HEK293 (cell line): ENCODE measurements at regions not wholly inside any gene's neighbourhood (a gene's known extent, or its start where the extent isn't known, plus 50 kb on each side); places are given as distances from the start of the nearest gene placed in this dataset.

Experiments
- CTCF ChIA-PET: fragments of 350-600 bp; formaldehyde crosslinking; extraction: SDS; loops from one replicate; lab custom pipeline; 2021; ENCODE audit warnings: antibody characterized with exemption; lab: Yijun Ruan, JAX
- POLR2A ChIA-PET: fragments of 300-600 bp; formaldehyde crosslinking; extraction: SDS; loops from one replicate; lab custom pipeline; 2020; ENCODE audit warnings: antibody characterized with exemption, inconsistent platforms; lab: Yijun Ruan, JAX
- H3K27ac ChIP-seq: fragments of 200-500 bp; sonication (Bioruptor generic); 2 replicates; pipeline ENCODE4 v1.5.1; 2014; ENCODE audit warnings: low read depth, low read length, control low read depth, inconsistent platforms; ENCODE audit errors: extremely low read depth
- H3K36me3 ChIP-seq, 2 experiments: fragments of 200-500 bp in 1 of 2; sonication (Bioruptor generic) in 1 of 2; 1 replicate in 1 of 2; 2 replicates in 1 of 2; pipeline ENCODE4 v1.5.1; 2014 to 2017; ENCODE audit warnings: inconsistent platforms in 2 of 2, low read length in 2 of 2; ENCODE audit not compliant: control insufficient read depth in 2 of 2, insufficient read depth in 1 of 2
- H3K4me1 ChIP-seq: fragments of 200-500 bp; sonication (Bioruptor generic); 2 replicates; pipeline ENCODE4 v1.5.1; 2014; ENCODE audit warnings: mild to moderate bottlenecking, low read length, inconsistent platforms; ENCODE audit not compliant: control insufficient read depth, insufficient read depth
- H3K4me3 ChIP-seq: 2 replicates; pipeline ENCODE4 v1.5.1; 2011; ENCODE audit warnings: low read depth, mild to moderate bottlenecking, control low read depth, low read length, moderate library complexity
- H3K9me3 ChIP-seq: fragments of 200-500 bp; sonication (Bioruptor generic); 2 replicates; pipeline ENCODE4 v1.5.1; 2014; ENCODE audit warnings: low read depth, low read length, inconsistent platforms; ENCODE audit not compliant: control insufficient read depth, insufficient read depth
- KLF16 ChIP-seq: fragments of 450-650 bp; formaldehyde crosslinking; IDR thresholded peaks from 2 replicates; pipeline ENCODE4 v1.5.1; 2017; ENCODE audit warnings: missing biosample characterization, missing genetic modification characterization
- KLF9 ChIP-seq: fragments of 450-650 bp; formaldehyde crosslinking; IDR thresholded peaks from 2 replicates; pipeline ENCODE4 v1.5.1; 2016; ENCODE audit warnings: missing biosample characterization, missing genetic modification characterization, low read depth
- SP7 ChIP-seq: fragments of 450-650 bp; formaldehyde crosslinking; IDR thresholded peaks from 2 replicates; pipeline ENCODE4 v1.5.1; 2016; ENCODE audit warnings: missing biosample characterization, missing genetic modification characterization
- ZNF19 ChIP-seq: fragments of 450-650 bp; formaldehyde crosslinking; IDR thresholded peaks from 2 replicates; pipeline ENCODE4; 2016; ENCODE audit warnings: missing biosample characterization, missing genetic modification characterization, low read depth
- ZNF24 ChIP-seq: fragments of 450-650 bp; formaldehyde crosslinking; IDR thresholded peaks from 2 replicates; pipeline ENCODE4 v1.5.1; 2016; ENCODE audit warnings: missing biosample characterization, missing genetic modification characterization
- ZNF248 ChIP-seq: fragments of 450-650 bp; formaldehyde crosslinking; IDR thresholded peaks from 2 replicates; pipeline ENCODE4 v1.5.1; 2017; ENCODE audit warnings: missing biosample characterization, missing genetic modification characterization
- ZNF302 ChIP-seq: fragments of 450-650 bp; formaldehyde crosslinking; IDR thresholded peaks from 2 replicates; pipeline ENCODE4 v1.5.1; 2016; ENCODE audit warnings: missing biosample characterization, missing genetic modification characterization, low read depth
- ZNF37A ChIP-seq: fragments of 450-650 bp; IDR thresholded peaks from 2 replicates; pipeline ENCODE4 v1.5.1; 2018; ENCODE audit warnings: missing biosample characterization, missing genetic modification characterization
- ZNF433 ChIP-seq: fragments of 450-650 bp; formaldehyde crosslinking; IDR thresholded peaks from 2 replicates; pipeline ENCODE4 v1.5.1; 2016; ENCODE audit warnings: missing biosample characterization, missing genetic modification characterization, low read depth
- ZNF521 ChIP-seq: fragments of 450-650 bp; formaldehyde crosslinking; IDR thresholded peaks from 2 replicates; pipeline ENCODE4 v1.5.1; 2017; ENCODE audit warnings: missing biosample characterization, mild to moderate bottlenecking, missing genetic modification characterization
- ZNF530 ChIP-seq: fragments of 450-650 bp; formaldehyde crosslinking; IDR thresholded peaks from 2 replicates; pipeline ENCODE4 v1.5.1; 2016; ENCODE audit warnings: low read depth, missing biosample characterization, missing genetic modification characterization
- ZNF549 ChIP-seq: fragments of 450-650 bp; IDR thresholded peaks from 2 replicates; pipeline ENCODE4 v1.5.1; 2018; ENCODE audit warnings: missing biosample characterization, missing genetic modification characterization, mild to moderate bottlenecking, inconsistent platforms, moderate library complexity
- ZNF596 ChIP-seq: fragments of 450-650 bp; IDR thresholded peaks from 2 replicates; pipeline ENCODE4 v1.5.0; 2018; ENCODE audit warnings: missing biosample characterization, mild to moderate bottlenecking, missing genetic modification characterization, moderate library complexity
- ZNF600 ChIP-seq: fragments of 450-650 bp; formaldehyde crosslinking; IDR thresholded peaks from 2 replicates; pipeline ENCODE4 v1.5.1; 2016; ENCODE audit warnings: missing biosample characterization, missing genetic modification characterization
- ZNF624 ChIP-seq: fragments of 450-650 bp; formaldehyde crosslinking; IDR thresholded peaks from 2 replicates; pipeline ENCODE4 v1.5.1; 2017; ENCODE audit warnings: missing biosample characterization, missing genetic modification characterization
- ZNF664 ChIP-seq: fragments of 450-650 bp; formaldehyde crosslinking; IDR thresholded peaks from 2 replicates; pipeline ENCODE4 v1.5.1; 2016; ENCODE audit warnings: missing biosample characterization, missing genetic modification characterization
- ZNF777 ChIP-seq: fragments of 450-650 bp; formaldehyde crosslinking; IDR thresholded peaks from 2 replicates; pipeline ENCODE4 v1.5.1; 2017; ENCODE audit warnings: missing biosample characterization, missing genetic modification characterization, borderline replicate concordance
- ZNF792 ChIP-seq: fragments of 450-650 bp; formaldehyde crosslinking; IDR thresholded peaks from 2 replicates; pipeline ENCODE4 v1.5.1; 2016; ENCODE audit warnings: missing biosample characterization, missing genetic modification characterization
- TF ChIP-seq, protein P1 (sequence below): fragments of 450-650 bp; IDR thresholded peaks from 2 replicates; pipeline ENCODE4 v1.5.1; 2018; ENCODE audit warnings: missing biosample characterization, missing genetic modification characterization
- TF ChIP-seq, protein P2 (sequence below): fragments of 450-650 bp; formaldehyde crosslinking; IDR thresholded peaks from 2 replicates; pipeline ENCODE4 v1.5.1; 2016; ENCODE audit warnings: missing biosample characterization, missing genetic modification characterization, borderline replicate concordance
- TF ChIP-seq, protein P3 (sequence below): fragments of 450-650 bp; formaldehyde crosslinking; IDR thresholded peaks from 2 replicates; pipeline ENCODE4 v1.5.1; 2016; ENCODE audit warnings: missing biosample characterization, missing genetic modification characterization
- TF ChIP-seq, protein P4 (sequence below): fragments of 450-650 bp; IDR thresholded peaks from 2 replicates; pipeline ENCODE4 v1.5.1; 2018; ENCODE audit warnings: missing biosample characterization, mild to moderate bottlenecking, missing genetic modification characterization
- TF ChIP-seq, protein P5 (sequence below): fragments of 450-650 bp; formaldehyde crosslinking; IDR thresholded peaks from 2 replicates; pipeline ENCODE4 v1.5.1; 2017; ENCODE audit warnings: missing biosample characterization, missing genetic modification characterization
- TF ChIP-seq, protein P6 (sequence below): fragments of 450-650 bp; formaldehyde crosslinking; IDR thresholded peaks from 2 replicates; pipeline ENCODE4 v1.5.1; 2016; ENCODE audit warnings: missing biosample characterization, missing genetic modification characterization

DNA sequence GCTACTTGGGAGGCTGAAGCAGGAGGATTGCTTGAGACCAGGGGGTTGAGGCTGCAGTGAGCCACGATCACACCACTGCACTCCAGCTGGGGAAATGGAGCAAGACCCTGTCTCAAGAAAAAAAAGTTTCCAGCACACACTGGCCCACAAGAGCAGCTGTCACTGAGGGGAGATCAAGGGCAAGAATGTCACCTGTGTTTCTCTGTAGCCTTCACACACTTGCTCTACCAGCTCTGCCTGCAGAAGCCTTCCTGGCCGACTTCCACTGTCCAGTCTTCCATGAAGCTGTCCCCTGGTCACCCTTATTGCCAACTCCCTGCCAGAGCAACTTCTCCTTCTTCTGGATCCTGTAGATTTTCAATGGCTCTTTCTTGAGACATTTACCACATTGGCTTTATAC lies 158.0 kb downstream of the KCTD15 start:
- Histone ChIP-seq H3K36me3 (no peaks in the 10 kb centered on the region), H3K9me3 (no peaks in the 10 kb centered on the region), H3K27ac (no peak overlapping the region), H3K4me1 (no peaks in the 10 kb centered on the region), H3K4me3 (no peak overlapping the region)
- ChIA-PET CTCF (interaction anchor here (1.0 to 2.3 kb wide), 3 partner anchors 20 to 177 kb away, joined by 3 to 6 read pairs (median 4); no protein-coding TSS in a partner anchor), POLR2A (no interaction called here)
- TF ChIP-seq ZNF624 (tag by site-specific recombination) = no peak
- no peak for TF ChIP-seq ZNF792
- TF ChIP-seq ZNF19 (tag by site-specific recombination) = no peak
- no peak for TF ChIP-seq KLF9
- no peak for TF ChIP-seq ZNF549 (tag by site-specific recombination)
- TF ChIP-seq ZNF248 (tag by site-specific recombination) = no peak
- TF ChIP-seq ZNF664 (tag by site-specific recombination) = no peak
- TF ChIP-seq, protein P1, sequence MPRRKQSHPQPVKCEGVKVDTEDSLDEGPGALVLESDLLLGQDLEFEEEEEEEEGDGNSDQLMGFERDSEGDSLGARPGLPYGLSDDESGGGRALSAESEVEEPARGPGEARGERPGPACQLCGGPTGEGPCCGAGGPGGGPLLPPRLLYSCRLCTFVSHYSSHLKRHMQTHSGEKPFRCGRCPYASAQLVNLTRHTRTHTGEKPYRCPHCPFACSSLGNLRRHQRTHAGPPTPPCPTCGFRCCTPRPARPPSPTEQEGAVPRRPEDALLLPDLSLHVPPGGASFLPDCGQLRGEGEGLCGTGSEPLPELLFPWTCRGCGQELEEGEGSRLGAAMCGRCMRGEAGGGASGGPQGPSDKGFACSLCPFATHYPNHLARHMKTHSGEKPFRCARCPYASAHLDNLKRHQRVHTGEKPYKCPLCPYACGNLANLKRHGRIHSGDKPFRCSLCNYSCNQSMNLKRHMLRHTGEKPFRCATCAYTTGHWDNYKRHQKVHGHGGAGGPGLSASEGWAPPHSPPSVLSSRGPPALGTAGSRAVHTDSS = no peak
- TF ChIP-seq, protein P2, sequence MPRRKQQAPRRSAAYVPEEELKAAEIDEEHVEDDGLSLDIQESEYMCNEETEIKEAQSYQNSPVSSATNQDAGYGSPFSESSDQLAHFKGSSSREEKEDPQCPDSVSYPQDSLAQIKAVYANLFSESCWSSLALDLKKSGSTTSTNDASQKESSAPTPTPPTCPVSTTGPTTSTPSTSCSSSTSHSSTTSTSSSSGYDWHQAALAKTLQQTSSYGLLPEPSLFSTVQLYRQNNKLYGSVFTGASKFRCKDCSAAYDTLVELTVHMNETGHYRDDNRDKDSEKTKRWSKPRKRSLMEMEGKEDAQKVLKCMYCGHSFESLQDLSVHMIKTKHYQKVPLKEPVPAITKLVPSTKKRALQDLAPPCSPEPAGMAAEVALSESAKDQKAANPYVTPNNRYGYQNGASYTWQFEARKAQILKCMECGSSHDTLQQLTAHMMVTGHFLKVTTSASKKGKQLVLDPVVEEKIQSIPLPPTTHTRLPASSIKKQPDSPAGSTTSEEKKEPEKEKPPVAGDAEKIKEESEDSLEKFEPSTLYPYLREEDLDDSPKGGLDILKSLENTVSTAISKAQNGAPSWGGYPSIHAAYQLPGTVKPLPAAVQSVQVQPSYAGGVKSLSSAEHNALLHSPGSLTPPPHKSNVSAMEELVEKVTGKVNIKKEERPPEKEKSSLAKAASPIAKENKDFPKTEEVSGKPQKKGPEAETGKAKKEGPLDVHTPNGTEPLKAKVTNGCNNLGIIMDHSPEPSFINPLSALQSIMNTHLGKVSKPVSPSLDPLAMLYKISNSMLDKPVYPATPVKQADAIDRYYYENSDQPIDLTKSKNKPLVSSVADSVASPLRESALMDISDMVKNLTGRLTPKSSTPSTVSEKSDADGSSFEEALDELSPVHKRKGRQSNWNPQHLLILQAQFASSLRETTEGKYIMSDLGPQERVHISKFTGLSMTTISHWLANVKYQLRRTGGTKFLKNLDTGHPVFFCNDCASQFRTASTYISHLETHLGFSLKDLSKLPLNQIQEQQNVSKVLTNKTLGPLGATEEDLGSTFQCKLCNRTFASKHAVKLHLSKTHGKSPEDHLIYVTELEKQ (tag by site-specific recombination) = no peak
- no peak for TF ChIP-seq KLF16 (tag by site-specific recombination)
- no peak for TF ChIP-seq ZNF433 (tag by site-specific recombination)
- no peak for TF ChIP-seq SP7
- TF ChIP-seq, protein P3, sequence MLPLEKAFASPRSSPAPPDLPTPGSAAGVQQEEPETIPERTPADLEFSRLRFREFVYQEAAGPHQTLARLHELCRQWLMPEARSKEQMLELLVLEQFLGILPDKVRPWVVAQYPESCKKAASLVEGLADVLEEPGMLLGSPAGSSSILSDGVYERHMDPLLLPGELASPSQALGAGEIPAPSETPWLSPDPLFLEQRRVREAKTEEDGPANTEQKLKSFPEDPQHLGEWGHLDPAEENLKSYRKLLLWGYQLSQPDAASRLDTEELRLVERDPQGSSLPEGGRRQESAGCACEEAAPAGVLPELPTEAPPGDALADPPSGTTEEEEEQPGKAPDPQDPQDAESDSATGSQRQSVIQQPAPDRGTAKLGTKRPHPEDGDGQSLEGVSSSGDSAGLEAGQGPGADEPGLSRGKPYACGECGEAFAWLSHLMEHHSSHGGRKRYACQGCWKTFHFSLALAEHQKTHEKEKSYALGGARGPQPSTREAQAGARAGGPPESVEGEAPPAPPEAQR (tag by site-specific recombination) = no peak
- no peak for TF ChIP-seq ZNF596

DNA sequence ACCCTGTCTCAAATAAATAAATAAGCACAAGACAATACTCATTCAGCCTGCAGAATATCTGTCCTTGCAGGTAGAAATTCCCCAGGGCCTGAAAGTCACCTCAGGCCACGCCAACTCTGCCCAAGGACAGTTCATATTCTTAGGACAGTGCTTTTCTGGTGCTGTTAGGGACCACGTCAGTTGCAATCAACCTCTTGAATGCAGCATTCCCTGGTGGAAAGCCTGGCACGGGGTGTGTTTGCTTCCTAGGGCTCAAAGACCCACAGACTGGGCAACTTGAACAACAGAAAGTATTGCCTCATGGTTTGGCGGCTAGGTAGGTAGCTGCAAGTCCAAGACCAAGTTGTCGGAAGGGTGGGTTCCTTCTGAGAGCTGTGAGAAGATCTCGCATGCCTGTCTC lies 160.3 kb downstream of the KCTD15 start:
- Histone ChIP-seq H3K4me1 (no peaks in the 10 kb centered on the region), H3K4me3 (no peak overlapping the region), H3K27ac (no peak overlapping the region), H3K36me3 (no peaks in the 10 kb centered on the region), H3K9me3 (no peaks in the 10 kb centered on the region)
- ChIA-PET CTCF (interaction anchor here (1.4 kb wide), 1 partner anchor 140 kb away, joined by 10 read pairs; no protein-coding TSS in a partner anchor), POLR2A (no interaction called here)
- no peak for TF ChIP-seq ZNF521 (tag by site-specific recombination)
- TF ChIP-seq, protein P4, sequence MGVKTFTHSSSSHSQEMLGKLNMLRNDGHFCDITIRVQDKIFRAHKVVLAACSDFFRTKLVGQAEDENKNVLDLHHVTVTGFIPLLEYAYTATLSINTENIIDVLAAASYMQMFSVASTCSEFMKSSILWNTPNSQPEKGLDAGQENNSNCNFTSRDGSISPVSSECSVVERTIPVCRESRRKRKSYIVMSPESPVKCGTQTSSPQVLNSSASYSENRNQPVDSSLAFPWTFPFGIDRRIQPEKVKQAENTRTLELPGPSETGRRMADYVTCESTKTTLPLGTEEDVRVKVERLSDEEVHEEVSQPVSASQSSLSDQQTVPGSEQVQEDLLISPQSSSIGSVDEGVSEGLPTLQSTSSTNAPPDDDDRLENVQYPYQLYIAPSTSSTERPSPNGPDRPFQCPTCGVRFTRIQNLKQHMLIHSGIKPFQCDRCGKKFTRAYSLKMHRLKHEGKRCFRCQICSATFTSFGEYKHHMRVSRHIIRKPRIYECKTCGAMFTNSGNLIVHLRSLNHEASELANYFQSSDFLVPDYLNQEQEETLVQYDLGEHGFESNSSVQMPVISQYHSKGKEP (tag by site-specific recombination) = no peak
- TF ChIP-seq ZNF37A (tag by site-specific recombination) = no peak
- no peak for TF ChIP-seq ZNF777 (tag by site-specific recombination)
- no peak for TF ChIP-seq ZNF302 (tag by site-specific recombination)
- TF ChIP-seq ZNF24 (tag by site-specific recombination) = no peak
- TF ChIP-seq ZNF600 (tag by site-specific recombination) = no peak
- TF ChIP-seq, protein P5, sequence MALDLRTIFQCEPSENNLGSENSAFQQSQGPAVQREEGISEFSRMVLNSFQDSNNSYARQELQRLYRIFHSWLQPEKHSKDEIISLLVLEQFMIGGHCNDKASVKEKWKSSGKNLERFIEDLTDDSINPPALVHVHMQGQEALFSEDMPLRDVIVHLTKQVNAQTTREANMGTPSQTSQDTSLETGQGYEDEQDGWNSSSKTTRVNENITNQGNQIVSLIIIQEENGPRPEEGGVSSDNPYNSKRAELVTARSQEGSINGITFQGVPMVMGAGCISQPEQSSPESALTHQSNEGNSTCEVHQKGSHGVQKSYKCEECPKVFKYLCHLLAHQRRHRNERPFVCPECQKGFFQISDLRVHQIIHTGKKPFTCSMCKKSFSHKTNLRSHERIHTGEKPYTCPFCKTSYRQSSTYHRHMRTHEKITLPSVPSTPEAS (tag by site-specific recombination) = no peak
- no peak for TF ChIP-seq ZNF530 (tag by site-specific recombination)
- TF ChIP-seq, protein P6, sequence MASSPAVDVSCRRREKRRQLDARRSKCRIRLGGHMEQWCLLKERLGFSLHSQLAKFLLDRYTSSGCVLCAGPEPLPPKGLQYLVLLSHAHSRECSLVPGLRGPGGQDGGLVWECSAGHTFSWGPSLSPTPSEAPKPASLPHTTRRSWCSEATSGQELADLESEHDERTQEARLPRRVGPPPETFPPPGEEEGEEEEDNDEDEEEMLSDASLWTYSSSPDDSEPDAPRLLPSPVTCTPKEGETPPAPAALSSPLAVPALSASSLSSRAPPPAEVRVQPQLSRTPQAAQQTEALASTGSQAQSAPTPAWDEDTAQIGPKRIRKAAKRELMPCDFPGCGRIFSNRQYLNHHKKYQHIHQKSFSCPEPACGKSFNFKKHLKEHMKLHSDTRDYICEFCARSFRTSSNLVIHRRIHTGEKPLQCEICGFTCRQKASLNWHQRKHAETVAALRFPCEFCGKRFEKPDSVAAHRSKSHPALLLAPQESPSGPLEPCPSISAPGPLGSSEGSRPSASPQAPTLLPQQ (tag by site-specific recombination) = no peak
